Ovary (tissue), 7 donors: ENCODE measurements at regions not wholly inside any gene's neighbourhood (a gene's known extent, or its start where the extent isn't known, plus 50 kb on each side); places are given as distances from the start of the nearest gene placed in this dataset.

Experiments used
- DNase-seq, 5 donors: peaks; one replicate each; pipeline ENCODE4 v3.0.0-alpha.2; 2019 to 2020
- H3K27ac ChIP-seq, 2 donors: fragments of 200-600 bp; one replicate each; pipeline versions ENCODE4 v1.5.1 to v1.8.0; 2019 to 2022
- H3K27me3 ChIP-seq: fragments of 200-600 bp; one replicate; pipeline ENCODE4 v1.8.0; 2022
- H3K36me3 ChIP-seq: fragments of 200-600 bp; sonication (generic); one replicate; pipeline ENCODE4 v1.5.1; 2019
- H3K4me1 ChIP-seq: one replicate; pipeline ENCODE4 v1.8.1; 2013; ENCODE audit warnings: mild to moderate bottlenecking, moderate library complexity; ENCODE audit not compliant: insufficient read depth
- H3K4me3 ChIP-seq: fragments of 200-600 bp; sonication (generic); one replicate; pipeline ENCODE4 v1.5.1; 2017
- H3K9me3 ChIP-seq, 2 donors: fragments of 200-600 bp in 1 of 2; sonication (generic) in 1 of 2; one replicate each; pipeline versions ENCODE4 v1.5.1 to v1.8.1; 2013 to 2019; ENCODE audit warnings: mild to moderate bottlenecking in 1 of 2, moderate library complexity in 1 of 2
- EP300 ChIP-seq: sonication (generic); formaldehyde crosslinking; IDR thresholded peaks from one replicate; pipeline ENCODE4 v1.6.1; 2017; ENCODE audit warnings: antibody characterized with exemption
- POLR2A ChIP-seq: fragments of 450-650 bp; IDR thresholded peaks from one replicate; pipeline ENCODE4 v1.6.1; 2017; ENCODE audit warnings: antibody characterized with exemption, mild to moderate bottlenecking, moderate library complexity
- WGBS, 3 donors: extraction: QIAGEN DNeasy Blood & Tissue Kit in 1 of 3; methylation state at CpG; one replicate each; pipeline versions ENCODE4 v1.1.5 to v1.1.7; 2013 to 2017; 5-methylcytosine and 5-hydroxymethylcytosine counted together
- intact Hi-C, 4 donors: fragments of 100-400 bp; cut with DNase I; formaldehyde crosslinking; loops; one replicate each; pipeline versions ENCODE4 v1.11.0 to v1.15.1; 2022 to 2023
- TF ChIP-seq, protein P1 (sequence below), 3 donors: fragments of 450-650 bp in 2 of 3; fragments of 200-600 bp in 1 of 3; IDR thresholded peaks; one replicate each; pipeline versions ENCODE4 v1.5.1 to v1.8.0; 2016 to 2022; ENCODE audit warnings: antibody characterized with exemption in 3 of 3, mild to moderate bottlenecking in 1 of 3
- donor health status: DM: no; HTN: no; CAD: no; lungs with moderate emphysema.
- donor health status: DM: no; HTN: no; CAD: no.
- donor health status: Bipolar disorder and iron deficiency.
- donor health status: DM: no; HTN: no; CAD: no.
- donor health status: DM: yes; HTN: yes; CAD: no.

DNA sequence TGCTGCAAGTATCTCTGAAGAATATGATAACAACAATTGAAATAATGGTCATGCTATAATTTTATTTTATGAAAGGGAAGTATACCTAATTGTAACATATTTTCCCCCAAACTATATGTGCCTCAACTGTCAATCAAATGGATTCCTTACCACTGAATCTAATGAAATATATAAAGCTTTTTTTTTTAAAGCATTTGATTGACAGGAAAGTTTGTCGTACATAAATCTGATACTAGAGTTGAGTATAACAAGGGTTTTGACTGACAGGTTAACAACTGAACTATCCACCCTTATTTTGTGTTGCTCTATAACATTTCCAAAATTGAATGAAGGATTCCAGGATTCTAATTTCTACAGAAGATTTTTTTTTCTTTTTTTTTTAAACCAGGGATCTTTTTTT is 1333.3 kb upstream of the SLC39A10 start:
- Histone ChIP-seq H3K27ac (no peak overlapping the region), H3K36me3 (no peaks in the 10 kb centered on the region), H3K4me1 (no peaks in the 10 kb centered on the region), H3K27me3 (no peaks in the 10 kb centered on the region), H3K9me3 (no peaks in the 10 kb centered on the region), H3K4me3 (no peak overlapping the region)
- TF ChIP-seq EP300 (no peak), POLR2A (no peak)
- TF ChIP-seq, protein P1, sequence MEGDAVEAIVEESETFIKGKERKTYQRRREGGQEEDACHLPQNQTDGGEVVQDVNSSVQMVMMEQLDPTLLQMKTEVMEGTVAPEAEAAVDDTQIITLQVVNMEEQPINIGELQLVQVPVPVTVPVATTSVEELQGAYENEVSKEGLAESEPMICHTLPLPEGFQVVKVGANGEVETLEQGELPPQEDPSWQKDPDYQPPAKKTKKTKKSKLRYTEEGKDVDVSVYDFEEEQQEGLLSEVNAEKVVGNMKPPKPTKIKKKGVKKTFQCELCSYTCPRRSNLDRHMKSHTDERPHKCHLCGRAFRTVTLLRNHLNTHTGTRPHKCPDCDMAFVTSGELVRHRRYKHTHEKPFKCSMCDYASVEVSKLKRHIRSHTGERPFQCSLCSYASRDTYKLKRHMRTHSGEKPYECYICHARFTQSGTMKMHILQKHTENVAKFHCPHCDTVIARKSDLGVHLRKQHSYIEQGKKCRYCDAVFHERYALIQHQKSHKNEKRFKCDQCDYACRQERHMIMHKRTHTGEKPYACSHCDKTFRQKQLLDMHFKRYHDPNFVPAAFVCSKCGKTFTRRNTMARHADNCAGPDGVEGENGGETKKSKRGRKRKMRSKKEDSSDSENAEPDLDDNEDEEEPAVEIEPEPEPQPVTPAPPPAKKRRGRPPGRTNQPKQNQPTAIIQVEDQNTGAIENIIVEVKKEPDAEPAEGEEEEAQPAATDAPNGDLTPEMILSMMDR (IDR thresholded peaks at IDR 0.05), result no peak
- intact Hi-C loops, result no loop called here
- DNase-seq, result no peak
- WGBS, 3 donors, result 86 to 95% (median 94%) methylated on average over 1 of the region's 1 CpG

DNA sequence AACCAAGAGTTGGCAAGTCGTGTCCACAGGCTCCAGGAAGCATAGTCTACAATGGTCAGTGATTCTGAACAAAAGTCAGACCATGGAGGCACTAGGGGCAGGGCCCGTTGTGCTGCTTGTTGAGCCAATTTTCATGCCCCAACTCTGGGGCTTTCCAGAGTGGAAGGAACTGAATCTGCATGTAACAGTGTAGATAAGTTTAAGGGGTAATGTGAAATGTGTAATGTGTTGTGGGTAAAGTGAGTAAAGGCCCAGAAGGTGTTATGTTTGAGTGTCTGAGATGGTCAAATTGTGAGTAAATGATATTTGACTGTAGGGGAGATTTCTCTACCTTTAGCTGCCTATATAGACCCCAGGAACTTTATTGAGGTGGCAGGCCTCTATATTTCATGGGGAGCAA is 1336.5 kb upstream of the SLC39A10 start:
- intact Hi-C loops, result no loop called here
- Histone ChIP-seq H3K4me1 (no peaks in the 10 kb centered on the region), H3K36me3 (no peaks in the 10 kb centered on the region), H3K27ac (no peak overlapping the region), H3K9me3 (no peaks in the 10 kb centered on the region), H3K4me3 (no peak overlapping the region), H3K27me3 (no peaks in the 10 kb centered on the region)
- no peak for DNase-seq
- TF ChIP-seq, protein P1 (IDR thresholded peaks at IDR 0.05), result no peak
- no peak for TF ChIP-seq EP300
- no peak for TF ChIP-seq POLR2A
- WGBS, 3 donors, result 71 to 88% (median 74%) methylated on average over 2 of the region's 2 CpGs

DNA sequence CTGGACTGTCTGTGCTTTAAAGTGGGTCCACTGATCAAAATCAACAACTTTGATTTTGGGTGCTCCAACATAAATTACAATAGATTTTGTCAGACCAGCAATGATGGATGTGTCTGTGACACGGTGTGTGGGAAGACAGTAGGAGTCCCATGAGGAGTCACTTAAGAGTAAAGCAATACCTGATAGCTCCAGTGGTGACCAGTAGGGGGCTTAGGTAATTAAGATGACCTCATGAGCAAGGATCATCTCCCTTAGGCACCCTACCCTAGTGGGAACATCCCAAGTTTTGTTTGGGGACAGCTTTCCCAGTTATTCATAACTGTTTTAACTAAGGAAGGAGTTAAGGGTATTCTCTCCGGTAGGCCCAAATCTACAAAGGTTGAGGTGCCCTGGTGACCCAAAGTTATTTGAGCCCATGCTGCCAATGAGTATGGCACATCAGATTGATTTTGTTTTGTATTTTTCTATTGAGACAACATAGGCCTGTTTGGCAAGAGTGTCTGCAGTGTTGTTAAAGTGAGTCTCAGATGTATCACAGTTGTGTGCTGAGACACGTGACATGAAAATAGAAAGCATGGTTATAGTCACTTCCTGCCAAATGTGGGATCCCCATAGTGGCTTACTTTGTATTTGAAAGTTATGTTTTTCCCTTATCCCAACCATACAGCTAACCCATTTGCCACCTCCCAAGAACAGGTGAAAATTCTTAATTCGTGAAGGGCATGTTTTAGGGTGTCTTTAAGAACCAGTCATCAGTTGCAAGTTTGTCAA is 1337.6 kb upstream of the SLC39A10 start:
- intact Hi-C loops, result no loop called here
- DNase-seq, result no peak
- no peaks in the 10 kb centered on the region for H3K4me1 ChIP-seq
- TF ChIP-seq, protein P1 (IDR thresholded peaks at IDR 0.05), result no peak
- no peak for TF ChIP-seq POLR2A
- TF ChIP-seq EP300, result no peak
- no peaks in the 10 kb centered on the region for H3K9me3 ChIP-seq
- 87 to 90% (median 90%) methylated on average over 4 of the region's 4 CpGs for WGBS, 3 donors
- no peaks in the 10 kb centered on the region for H3K27me3 ChIP-seq
- no peak overlapping the region for H3K27ac ChIP-seq
- no peaks in the 10 kb centered on the region for H3K36me3 ChIP-seq
- no peak overlapping the region for H3K4me3 ChIP-seq

DNA sequence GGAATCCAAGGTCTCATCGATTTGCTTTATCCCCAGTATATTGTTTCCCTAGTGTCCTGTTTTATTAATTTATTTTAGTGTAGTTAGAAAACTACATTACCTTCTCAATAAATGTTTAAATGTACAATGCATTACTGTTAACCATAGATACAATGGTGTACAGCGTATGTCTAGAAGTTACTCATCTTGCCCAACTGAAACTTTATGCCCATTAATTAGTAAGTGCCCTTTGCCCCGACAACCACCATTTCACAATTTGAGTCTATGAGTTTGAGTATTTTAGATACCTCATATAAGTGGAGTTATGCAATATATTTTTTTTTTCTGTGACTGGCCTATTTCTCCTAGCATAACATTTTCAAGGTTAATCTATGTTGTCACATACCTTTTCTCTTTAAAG is 1343.0 kb upstream of the SLC39A10 start:
- Histone ChIP-seq H3K4me3 (no peak overlapping the region), H3K4me1 (no peaks in the 10 kb centered on the region), H3K27me3 (no peaks in the 10 kb centered on the region), H3K9me3 (no peaks in the 10 kb centered on the region), H3K27ac (no peak overlapping the region), H3K36me3 (no peaks in the 10 kb centered on the region)
- no peak for TF ChIP-seq EP300
- TF ChIP-seq POLR2A, result no peak
- TF ChIP-seq, protein P1 (IDR thresholded peaks at IDR 0.05), result no peak
- DNase-seq, result no peak
- intact Hi-C loops, result no loop called here
- WGBS, 3 donors, result 95 to 97% (median 96%) methylated on average over 3 of the region's 3 CpGs
